GM19351 (cell line): ENCODE measurements at regions not wholly inside any gene's neighbourhood (a gene's known extent, or its start where the extent isn't known, plus 50 kb on each side); places are given as distances from the start of the nearest gene placed in this dataset.
"Not testable (repeated sequence)": the region's sequence is repeated elsewhere in the genome, so short reads cannot be mapped to it uniquely, and the experiment has no call there.

Experiments used
- ATAC-seq: cut with Tn5 transposase; IDR thresholded peaks from one replicate; pipeline ENCODE4 v1.9.1; 2021; ENCODE audit warnings: mild to moderate bottlenecking, moderate library complexity; ENCODE audit not compliant: unreplicated experiment

GRCh38 chrX:137215467-137215866, 181.7 kb upstream of the GPR101 start:
- ATAC-seq = no peak

GRCh38 chrX:137212078-137212632, 178.4 kb upstream of the GPR101 start:
- ATAC-seq = no peak

GRCh38 chrX:137198040-137198439, 164.2 kb upstream of the GPR101 start:
- ATAC-seq = no peak

DNA sequence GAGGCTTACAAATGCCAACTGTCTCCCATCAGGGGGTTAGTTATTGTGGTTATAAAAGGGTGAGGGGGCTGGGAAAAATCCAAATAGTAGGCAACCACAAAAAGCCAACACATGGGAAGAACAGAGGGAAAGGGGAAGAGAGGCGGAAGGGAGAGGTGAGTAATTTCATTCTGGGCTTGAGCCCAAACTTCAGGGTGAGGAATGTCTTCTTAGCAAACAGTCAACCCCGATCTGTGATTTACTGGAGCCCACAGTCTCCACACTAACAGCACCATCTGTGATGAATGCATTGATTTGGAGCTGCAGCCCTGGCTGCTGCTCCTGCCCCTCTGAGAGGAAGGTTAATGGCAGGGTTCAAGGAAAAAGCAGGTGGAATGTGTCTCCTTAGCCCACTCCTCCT, 162.2 kb upstream of the GPR101 start:
- ATAC-seq = no peak

DNA sequence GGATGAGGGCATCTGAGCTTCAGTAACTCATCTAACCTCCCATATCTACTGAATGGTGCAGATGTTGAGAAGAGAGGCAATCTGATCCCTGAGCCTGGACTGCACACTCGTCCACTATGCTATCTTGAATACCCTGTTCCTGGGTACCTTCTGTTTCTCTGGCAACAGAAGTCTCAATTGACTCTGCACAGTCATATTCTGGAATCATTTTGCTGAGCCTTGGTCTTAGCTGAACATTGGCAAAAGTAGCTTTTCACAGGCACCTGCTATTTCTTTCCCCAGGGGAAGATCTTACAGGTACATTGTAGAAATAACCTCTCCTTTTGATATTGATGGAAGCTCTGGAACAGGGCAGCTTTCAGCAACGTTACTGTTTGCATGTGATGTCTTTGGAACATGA, 161.5 kb upstream of the GPR101 start:
- ATAC-seq = no peak

- peak; percentile 86 for ATAC-seq
These were observed 160.4 kb upstream of the GPR101 start for GRCh38 chrX:137194164-137194563.

GRCh38 chrX:137187540-137187939, 153.7 kb upstream of the GPR101 start:
- no peak for ATAC-seq

DNA sequence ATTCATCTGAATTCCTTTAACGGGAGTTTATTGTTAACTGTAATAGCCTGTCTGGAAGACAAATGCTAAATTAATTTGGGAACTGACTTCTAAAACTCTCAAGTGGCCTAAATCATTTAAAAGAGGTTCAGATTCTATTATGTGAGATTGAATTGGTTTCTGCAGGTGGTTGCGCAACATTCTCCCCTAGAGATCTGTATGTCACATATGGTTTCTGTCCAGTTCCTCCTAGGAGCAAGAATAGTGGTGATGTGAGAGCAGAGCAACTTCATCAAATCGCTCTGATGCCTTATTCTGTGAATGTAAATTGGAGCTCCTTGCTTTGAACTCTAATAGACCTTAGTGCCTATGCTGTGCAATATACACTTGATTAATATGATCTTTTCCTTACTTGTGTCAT, 144.6 kb upstream of the GPR101 start:
- no peak for ATAC-seq

DNA sequence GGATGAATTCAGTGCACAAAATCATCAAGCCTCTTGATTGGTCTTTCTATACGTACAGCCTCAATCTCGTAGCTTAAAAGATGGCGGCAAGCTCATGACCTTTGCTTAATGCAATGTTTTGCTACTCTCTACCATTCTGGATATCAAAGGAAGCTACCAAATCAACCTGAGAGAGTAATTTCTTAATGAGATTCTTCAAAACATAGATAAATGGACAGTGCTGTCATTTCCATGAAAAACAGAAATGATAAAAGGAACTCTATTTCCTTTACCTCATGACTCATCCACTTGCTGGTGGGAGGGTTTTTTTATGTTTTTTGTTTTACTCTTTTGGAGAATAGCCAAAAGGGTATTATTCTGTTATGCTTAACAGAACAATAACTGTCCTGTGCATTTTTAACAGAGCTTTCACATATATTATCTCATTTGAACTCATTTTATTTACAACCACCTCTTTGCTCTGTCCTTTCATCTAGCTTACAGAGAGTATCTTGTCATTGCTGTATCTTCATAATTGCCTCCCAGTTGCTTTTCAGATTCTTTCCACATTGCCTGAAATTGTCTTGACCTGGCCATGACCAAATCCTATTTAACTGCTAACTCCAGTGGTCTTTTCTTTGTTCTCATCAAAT, 138.6 kb upstream of the GPR101 start:
- no peak for ATAC-seq

DNA sequence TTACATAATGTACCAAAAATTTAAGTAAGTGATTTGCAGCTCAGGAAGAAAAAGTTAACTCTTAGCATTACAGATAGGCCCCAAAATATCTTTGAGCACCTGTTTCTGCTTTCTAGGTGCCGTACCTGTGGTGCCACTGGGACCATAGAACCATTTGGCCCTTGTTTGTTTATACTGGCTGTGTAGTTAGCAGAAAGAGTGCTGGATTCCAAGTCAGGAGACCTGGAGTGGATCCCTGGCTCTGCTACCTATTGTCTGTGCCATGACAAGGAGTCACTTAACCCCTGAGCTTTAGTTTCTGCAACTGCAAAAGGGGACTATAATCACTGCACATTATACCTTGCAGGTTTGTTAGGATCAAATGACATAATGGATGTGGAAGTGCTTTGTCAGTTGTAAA, 137.8 kb upstream of the GPR101 start:
- ATAC-seq = no peak

- no peak for ATAC-seq
These were observed 132.8 kb upstream of the GPR101 start for GRCh38 chrX:137166591-137166990.

- no peak for ATAC-seq
These were observed 130.5 kb upstream of the GPR101 start for GRCh38 chrX:137164329-137164728.

DNA sequence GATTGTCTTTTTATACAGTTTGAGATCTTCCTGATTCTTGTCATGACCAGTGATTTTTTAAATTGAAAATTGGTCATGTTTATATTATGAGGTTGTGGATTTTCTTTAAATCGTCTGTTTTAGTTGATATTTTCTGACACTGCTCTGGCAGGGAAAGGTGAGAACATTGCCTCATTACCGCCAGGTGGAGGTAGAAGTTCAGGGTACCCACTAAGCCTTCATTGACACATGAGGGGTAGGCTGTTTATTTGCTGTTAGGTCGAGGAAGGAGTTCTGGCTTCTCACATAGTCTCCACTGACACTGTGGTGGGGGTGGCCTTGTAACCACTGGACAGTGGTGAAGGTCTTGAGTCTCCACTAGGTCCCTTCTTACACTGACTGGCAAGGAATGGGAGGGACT, 117.6 kb upstream of the GPR101 start:
- no peak for ATAC-seq

- ATAC-seq = no peak
These were observed 110.1 kb upstream of the GPR101 start for GRCh38 chrX:137143864-137144263.

DNA sequence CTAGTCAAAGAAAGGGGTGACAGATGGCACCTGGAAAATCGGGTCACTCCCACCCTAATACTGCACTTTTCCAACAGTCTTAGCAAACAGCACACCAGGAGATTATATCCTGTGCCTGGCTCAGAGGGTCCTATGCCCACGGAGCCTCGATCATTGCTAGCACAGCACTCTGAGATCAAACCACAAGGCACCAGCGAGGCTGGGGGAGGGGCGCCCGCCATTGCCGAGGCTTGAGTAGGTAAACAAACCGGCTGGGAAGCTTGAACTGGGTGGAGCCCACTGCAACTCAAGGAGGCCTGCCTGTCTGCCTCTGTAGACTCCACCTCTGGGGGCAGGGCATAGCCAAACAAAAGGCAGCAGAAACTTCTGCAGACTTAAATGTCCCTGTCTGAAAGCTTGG, 88.9 kb upstream of the GPR101 start:
- not testable (repeated sequence) for ATAC-seq

DNA sequence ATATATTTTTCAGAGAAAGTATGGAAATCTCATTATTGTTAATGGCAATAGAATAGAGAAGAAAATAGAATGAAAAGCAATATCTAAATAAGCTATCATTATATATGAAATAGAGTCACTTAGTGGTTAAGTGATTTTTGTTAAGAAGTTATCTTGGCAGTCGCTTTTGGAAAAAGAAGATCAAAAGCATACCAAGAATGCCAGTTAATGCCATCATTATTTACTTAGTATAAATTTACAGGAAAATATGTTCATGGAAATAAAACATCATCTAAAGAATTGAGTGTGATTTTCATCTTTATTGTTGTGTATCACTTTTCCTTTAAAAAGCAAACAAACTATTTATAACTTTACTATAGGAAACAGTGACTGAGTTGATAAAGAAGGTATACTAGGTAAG, 85.3 kb upstream of the GPR101 start:
- ATAC-seq = no peak

- no peak for ATAC-seq
These were observed 84.7 kb upstream of the GPR101 start for GRCh38 chrX:137118536-137118935.

- no peak for ATAC-seq
These were observed 84.3 kb upstream of the GPR101 start for GRCh38 chrX:137118136-137118535.

DNA sequence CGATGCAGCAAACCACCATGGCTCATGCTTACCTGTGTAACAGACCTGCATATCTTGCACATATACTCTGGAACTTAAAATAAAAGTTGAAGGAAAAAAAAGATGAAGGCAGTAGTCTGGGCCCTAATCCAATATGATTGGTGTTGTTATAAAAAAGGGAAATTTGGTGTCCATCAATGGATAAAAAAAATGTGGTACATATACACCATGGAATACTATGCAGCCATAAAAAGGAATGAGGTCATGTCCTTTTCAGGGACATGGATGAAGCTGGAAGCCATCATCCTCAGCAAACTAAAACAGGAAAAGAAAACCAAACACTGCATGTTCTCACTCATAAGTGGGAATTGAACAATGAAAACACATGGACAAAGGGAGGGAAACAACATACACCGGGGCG, 74.1 kb upstream of the GPR101 start:
- not testable (repeated sequence) for ATAC-seq

GRCh38 chrX:137101273-137101990, 67.6 kb upstream of the GPR101 start:
- no peak for ATAC-seq
